ENCODE measurements at regions not wholly inside any gene's neighbourhood (a gene's known extent, or its start where the extent isn't known, plus 50 kb on each side); places are given as distances from the start of the nearest gene placed in this dataset.
"Not testable (repeated sequence)": the region's sequence is repeated elsewhere in the genome, so short reads cannot be mapped to it uniquely, and the experiment has no call there.

- DNase-seq (ENCODE audit: low spot score), result not testable (repeated sequence)
These were observed 182.4 kb upstream of the ZNF469 start for GRCh38 chr16:88200154-88200895.

- DNase-seq (ENCODE audit: low spot score), result no peak
These were observed 181.9 kb upstream of the ZNF469 start for GRCh38 chr16:88200896-88201185.

- DNase-seq (ENCODE audit: low spot score), result not testable (repeated sequence)
These were observed 181.1 kb upstream of the ZNF469 start for GRCh38 chr16:88201611-88202010.

GRCh38 chr16:88202207-88202745 lies 180.5 kb upstream of the ZNF469 start:
- DNase-seq (ENCODE audit: low spot score), result no peak

- DNase-seq (ENCODE audit: low spot score), result not testable (repeated sequence)
These were observed 179.7 kb upstream of the ZNF469 start for GRCh38 chr16:88202856-88203681.

GRCh38 chr16:88204131-88205110 lies 178.3 kb upstream of the ZNF469 start:
- not testable (repeated sequence) for DNase-seq (ENCODE audit: low spot score)

- DNase-seq (ENCODE audit: low spot score), result not testable (repeated sequence)
These were observed 177.3 kb upstream of the ZNF469 start for GRCh38 chr16:88205482-88205881.

GRCh38 chr16:88206006-88206405 lies 176.8 kb upstream of the ZNF469 start:
- not testable (repeated sequence) for DNase-seq (ENCODE audit: low spot score)

GRCh38 chr16:88206516-88206915 lies 176.2 kb upstream of the ZNF469 start:
- DNase-seq (ENCODE audit: low spot score), result not testable (repeated sequence)

GRCh38 chr16:88208112-88208511 lies 174.6 kb upstream of the ZNF469 start:
- DNase-seq (ENCODE audit: low spot score), result no peak

GRCh38 chr16:88208776-88209175 lies 174.0 kb upstream of the ZNF469 start:
- DNase-seq (ENCODE audit: low spot score), result not testable (repeated sequence)

GRCh38 chr16:88209579-88209978 lies 173.2 kb upstream of the ZNF469 start:
- DNase-seq (ENCODE audit: low spot score), result not testable (repeated sequence)

- DNase-seq (ENCODE audit: low spot score), result not testable (repeated sequence)
These were observed 168.8 kb upstream of the ZNF469 start for GRCh38 chr16:88213937-88214336.

- not testable (repeated sequence) for DNase-seq (ENCODE audit: low spot score)
These were observed 161.6 kb upstream of the ZNF469 start for GRCh38 chr16:88221001-88221761.

- DNase-seq (ENCODE audit: low spot score), result not testable (repeated sequence)
These were observed 159.1 kb upstream of the ZNF469 start for GRCh38 chr16:88223696-88224095.

GRCh38 chr16:88224131-88224898 lies 158.4 kb upstream of the ZNF469 start:
- not testable (repeated sequence) for DNase-seq (ENCODE audit: low spot score)

GRCh38 chr16:88225640-88226230 lies 157.0 kb upstream of the ZNF469 start:
- not testable (repeated sequence) for DNase-seq (ENCODE audit: low spot score)

- not testable (repeated sequence) for DNase-seq (ENCODE audit: low spot score)
These were observed 156.5 kb upstream of the ZNF469 start for GRCh38 chr16:88226302-88226701.

GRCh38 chr16:88227026-88227721 lies 155.6 kb upstream of the ZNF469 start:
- not testable (repeated sequence) for DNase-seq (ENCODE audit: low spot score)
